GM23338 (cell line): ENCODE measurements at regions not wholly inside any gene's neighbourhood (a gene's known extent, or its start where the extent isn't known, plus 50 kb on each side); places are given as distances from the start of the nearest gene placed in this dataset.

Experiments used
- CTCF ChIP-seq, 2 experiments: fragments of 200-600 bp in 1 of 2; sonication (generic) in 1 of 2; conservative IDR thresholded peaks; 2 replicates each; pipeline versions ENCODE4 v1.5.1 to v1.6.1; 2016 to 2017; ENCODE audit warnings: antibody characterized with exemption in 2 of 2, low read depth in 2 of 2, mild to moderate bottlenecking in 2 of 2, moderate library complexity in 1 of 2
- EZH2 ChIP-seq: fragments of 200-600 bp; sonication (generic); IDR thresholded peaks from one replicate; pipeline ENCODE4 v1.8.0; 2017; ENCODE audit warnings: antibody characterized with exemption, mild to moderate bottlenecking, low read depth; ENCODE audit not compliant: unreplicated experiment
- EZH2phosphoT487 ChIP-seq: fragments of 200-600 bp; sonication (generic); IDR thresholded peaks from one replicate; pipeline ENCODE4 v1.8.1; 2018; ENCODE audit warnings: antibody characterized with exemption; ENCODE audit not compliant: unreplicated experiment
- JUNB ChIP-seq: IDR thresholded peaks from one replicate; pipeline ENCODE4 v1.6.1; 2016; ENCODE audit warnings: antibody characterized with exemption; ENCODE audit not compliant: unreplicated experiment
- NANOG ChIP-seq: IDR thresholded peaks from 2 replicates; pipeline ENCODE4 v1.6.1; 2016; ENCODE audit warnings: antibody characterized with exemption, borderline replicate concordance
- ZNF114 ChIP-seq: fragments of 250-450 bp; sonication (Bioruptor Pico); IDR thresholded peaks from 2 replicates; pipeline ENCODE4 v1.5.0; 2020; ENCODE audit warnings: mild to moderate bottlenecking, moderate library complexity

- TF ChIP-seq JUNB (no peak), EZH2 (no peak), CTCF (conservative IDR thresholded peaks at IDR 0.05; ENCODE audit: low read depth in 2 of 2) (no peak), NANOG (no peak), ZNF114 (no peak), EZH2phosphoT487 (no peak)
Measured at GRCh38 chr2:236918545-236918944, 167.1 kb upstream of the COPS8 start.
